Trophoblast cell (in vitro differentiated cells and primary cell): ENCODE measurements at regions not wholly inside any gene's neighbourhood (a gene's known extent, or its start where the extent isn't known, plus 50 kb on each side); places are given as distances from the start of the nearest gene placed in this dataset.
A peak's percentile ranks its signal among the peaks of the same experiment; 100 is the strongest.

Experiments
- DNase-seq, 2 donors: peaks; one replicate each; pipeline ENCODE4 v3.0.0-alpha.2; 2016
- H2AFZ ChIP-seq: 2 replicates; pipeline ENCODE4 v1.6.1; 2013; ENCODE audit warnings: low read length, moderate library complexity, mild to moderate bottlenecking; ENCODE audit not compliant: insufficient read depth, poor library complexity
- H2AK5ac ChIP-seq: 2 replicates; pipeline ENCODE4 v1.6.1; 2013; ENCODE audit warnings: mild to moderate bottlenecking, low read length
- H2BK120ac ChIP-seq: 2 replicates; pipeline ENCODE4 v1.6.1; 2013; ENCODE audit warnings: low read length, mild to moderate bottlenecking, moderate library complexity; ENCODE audit not compliant: insufficient read depth, poor library complexity
- H2BK12ac ChIP-seq: 2 replicates; pipeline ENCODE4 v1.6.1; 2013; ENCODE audit warnings: mild to moderate bottlenecking, low read length, moderate library complexity
- H2BK5ac ChIP-seq: 2 replicates; pipeline ENCODE4 v1.6.1; 2013; ENCODE audit warnings: low read length, low read depth, moderate library complexity, mild to moderate bottlenecking; ENCODE audit not compliant: poor library complexity
- H3K14ac ChIP-seq: 2 replicates; pipeline ENCODE4 v1.6.1; 2013; ENCODE audit warnings: mild to moderate bottlenecking, low read length
- H3K18ac ChIP-seq: 2 replicates; pipeline ENCODE4 v1.6.1; 2013; ENCODE audit warnings: mild to moderate bottlenecking, low read length
- H3K23ac ChIP-seq: 2 replicates; pipeline ENCODE4 v1.6.1; 2013; ENCODE audit warnings: low read length
- H3K27ac ChIP-seq: 2 replicates; pipeline ENCODE4 v1.5.1; 2013; ENCODE audit warnings: low read depth, mild to moderate bottlenecking, inconsistent platforms, low read length, moderate library complexity
- H3K27me3 ChIP-seq: 2 replicates; pipeline ENCODE4 v1.6.1; 2013; ENCODE audit warnings: inconsistent platforms, mild to moderate bottlenecking, low read length, moderate library complexity; ENCODE audit not compliant: insufficient read depth
- H3K36me3 ChIP-seq, 2 experiments: 1 replicate in 1 of 2; 2 replicates in 1 of 2; pipeline ENCODE4 v1.6.1; 2013; ENCODE audit warnings: low read length in 2 of 2, mild to moderate bottlenecking in 2 of 2, moderate library complexity in 1 of 2; ENCODE audit not compliant: insufficient read depth in 2 of 2, control insufficient read depth in 1 of 2
- H3K4ac ChIP-seq: 2 replicates; pipeline ENCODE4 v1.6.1; 2013; ENCODE audit warnings: low read depth, mild to moderate bottlenecking, low read length, moderate library complexity
- H3K4me1 ChIP-seq, 2 experiments: 1 replicate in 1 of 2; 2 replicates in 1 of 2; pipeline ENCODE4 v1.6.1; 2013; ENCODE audit warnings: low read length in 2 of 2, mild to moderate bottlenecking in 2 of 2, moderate library complexity in 1 of 2; ENCODE audit not compliant: insufficient read depth in 2 of 2, control insufficient read depth in 1 of 2
- H3K4me2 ChIP-seq: 2 replicates; pipeline ENCODE4 v1.6.1; 2013; ENCODE audit warnings: inconsistent platforms, mild to moderate bottlenecking, low read length, moderate library complexity
- H3K4me3 ChIP-seq: 2 replicates; pipeline ENCODE4 v1.5.1; 2013; ENCODE audit warnings: mild to moderate bottlenecking, low read depth, low read length, inconsistent platforms
- H3K79me1 ChIP-seq: one replicate; pipeline ENCODE4 v1.6.1; 2013; ENCODE audit warnings: low read length
- H3K79me2 ChIP-seq: 2 replicates; pipeline ENCODE4 v1.6.1; 2013; ENCODE audit warnings: low read length, mild to moderate bottlenecking; ENCODE audit not compliant: control insufficient read depth, insufficient read depth, poor library complexity
- H3K9ac ChIP-seq: 2 replicates; pipeline ENCODE4 v1.6.1; 2013; ENCODE audit warnings: mild to moderate bottlenecking, low read length
- H3K9me3 ChIP-seq: 2 replicates; pipeline ENCODE4 v1.6.1; 2013; ENCODE audit warnings: low read depth, mild to moderate bottlenecking, control low read depth, inconsistent platforms, low read length; ENCODE audit not compliant: insufficient read depth
- H4K12ac ChIP-seq: 2 replicates; pipeline ENCODE4 v1.6.1; 2013; ENCODE audit warnings: low read depth, mild to moderate bottlenecking, low read length, moderate library complexity
- H4K8ac ChIP-seq: 2 replicates; pipeline ENCODE4 v1.6.1; 2013; ENCODE audit warnings: low read depth, mild to moderate bottlenecking, low read length, moderate library complexity
- H4K91ac ChIP-seq: one replicate; pipeline ENCODE4 v1.6.1; 2013; ENCODE audit warnings: low read depth, mild to moderate bottlenecking, low read length, moderate library complexity
- WGBS: extraction: QIAGEN DNeasy Blood & Tissue Kit; methylation state at CpG from one replicate; pipeline ENCODE4 v1.1.7; 2013; ENCODE audit warnings: missing lambda C conversion rate; ENCODE audit not compliant: insufficient read length, insufficient coverage; ENCODE audit errors: extremely low coverage; 5-methylcytosine and 5-hydroxymethylcytosine counted together

- WGBS: no CpG with 5 or more reads among the region's 6 CpGs
- H3K14ac ChIP-seq: peak overlapping the region; percentile 78
- H3K36me3 ChIP-seq: no peaks in the 10 kb centered on the region
- no peak overlapping the region for H3K4me2 ChIP-seq
- H4K12ac ChIP-seq: no peak overlapping the region
- peaks cover 7 to 10% of the 10 kb centered on the region in 2 experiments for H3K4me1 ChIP-seq
- H3K9ac ChIP-seq: no peak overlapping the region
- DNase-seq: no peak
- no peak overlapping the region for H3K4ac ChIP-seq
- H2AK5ac ChIP-seq: peak overlapping the region; percentile 76
- no peaks in the 10 kb centered on the region for H3K9me3 ChIP-seq
- H3K79me1 ChIP-seq: peaks cover 6% of the 10 kb centered on the region
- H2BK120ac ChIP-seq: peak overlapping the region; percentile 54
- no peak overlapping the region for H3K18ac ChIP-seq
- H3K27me3 ChIP-seq: no peaks in the 10 kb centered on the region
- H2AFZ ChIP-seq: no peak overlapping the region
- H2BK5ac ChIP-seq: no peak overlapping the region
- no peak overlapping the region for H4K8ac ChIP-seq
- no peak overlapping the region for H3K27ac ChIP-seq
- H3K4me3 ChIP-seq: no peak overlapping the region
- H3K79me2 ChIP-seq: no peaks in the 10 kb centered on the region
- H2BK12ac ChIP-seq: no peak overlapping the region
- H4K91ac ChIP-seq: peak overlapping the region; percentile 15
- no peak overlapping the region for H3K23ac ChIP-seq
These were observed 261.0 kb downstream of the RHOU start for GRCh38 chr1:228996281-228996680.

- H3K79me1 ChIP-seq: peaks cover 9% of the 10 kb centered on the region
- H3K4ac ChIP-seq: no peak overlapping the region
- no peak overlapping the region for H3K18ac ChIP-seq
- no CpG with 5 or more reads among the region's 4 CpGs for WGBS
- H3K9me3 ChIP-seq: no peaks in the 10 kb centered on the region
- no peak overlapping the region for H3K4me2 ChIP-seq
- H2BK5ac ChIP-seq: no peak overlapping the region
- H3K4me3 ChIP-seq: no peak overlapping the region
- no peak overlapping the region for H4K8ac ChIP-seq
- H4K12ac ChIP-seq: no peak overlapping the region
- no peaks in the 10 kb centered on the region for H3K79me2 ChIP-seq
- H3K14ac ChIP-seq: no peak overlapping the region
- H3K4me1 ChIP-seq: peaks cover 9 to 12% of the 10 kb centered on the region in 2 experiments
- no peak overlapping the region for H2AK5ac ChIP-seq
- peak overlapping the region; percentile 78 for H2BK120ac ChIP-seq
- H3K27me3 ChIP-seq: no peaks in the 10 kb centered on the region
- DNase-seq: no peak
- H3K36me3 ChIP-seq: no peaks in the 10 kb centered on the region
- no peak overlapping the region for H3K23ac ChIP-seq
- H2BK12ac ChIP-seq: no peak overlapping the region
- no peak overlapping the region for H3K27ac ChIP-seq
- peak overlapping the region; percentile 50 for H4K91ac ChIP-seq
- H3K9ac ChIP-seq: no peak overlapping the region
- H2AFZ ChIP-seq: no peak overlapping the region
These were observed 262.5 kb downstream of the RHOU start for GRCh38 chr1:228997721-228998144.

DNA sequence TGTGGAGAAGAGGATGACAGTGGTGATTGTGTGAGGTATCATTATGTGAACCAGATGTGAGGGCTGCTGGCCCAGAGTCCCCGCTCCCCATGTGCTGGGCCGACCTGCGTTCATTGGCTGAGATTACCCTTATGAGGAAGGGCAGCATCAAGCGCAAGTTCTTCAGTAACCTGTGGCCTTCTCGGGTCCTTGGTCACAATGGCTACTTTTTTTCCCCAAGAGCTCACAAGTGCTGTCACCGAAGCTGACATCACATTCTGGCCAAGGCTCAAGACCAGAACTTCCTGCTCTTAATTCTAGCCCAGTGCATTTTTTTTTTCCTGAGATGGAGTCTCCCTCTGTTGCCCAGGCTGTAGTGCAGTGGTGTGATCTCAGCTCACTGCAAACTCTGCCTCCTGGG lies 262.9 kb downstream of the RHOU start:
- Histone ChIP-seq H3K4me3 (no peak overlapping the region), H3K18ac (no peak overlapping the region), H2AK5ac (peak overlapping the region; percentile 72), H2AFZ (no peak overlapping the region), H3K4me1 (peaks cover 9 to 15% of the 10 kb centered on the region in 2 experiments), H3K23ac (no peak overlapping the region), H3K4ac (no peak overlapping the region), H3K79me2 (no peaks in the 10 kb centered on the region), H3K27me3 (no peaks in the 10 kb centered on the region), H4K8ac (no peak overlapping the region), H3K14ac (no peak overlapping the region), H4K12ac (no peak overlapping the region), H3K9ac (no peak overlapping the region), H3K36me3 (no peaks in the 10 kb centered on the region), H3K79me1 (peaks cover 12% of the 10 kb centered on the region), H3K27ac (no peak overlapping the region), H3K4me2 (no peak overlapping the region), H4K91ac (peak overlapping the region; percentile 50), H3K9me3 (no peaks in the 10 kb centered on the region), H2BK12ac (peak overlapping the region; percentile 85), H2BK5ac (no peak overlapping the region), H2BK120ac (peak overlapping the region; percentile 78)
- peak in 1 of 2 donors; percentile 32 for DNase-seq
- WGBS: no CpG with 5 or more reads among the region's 6 CpGs

DNA sequence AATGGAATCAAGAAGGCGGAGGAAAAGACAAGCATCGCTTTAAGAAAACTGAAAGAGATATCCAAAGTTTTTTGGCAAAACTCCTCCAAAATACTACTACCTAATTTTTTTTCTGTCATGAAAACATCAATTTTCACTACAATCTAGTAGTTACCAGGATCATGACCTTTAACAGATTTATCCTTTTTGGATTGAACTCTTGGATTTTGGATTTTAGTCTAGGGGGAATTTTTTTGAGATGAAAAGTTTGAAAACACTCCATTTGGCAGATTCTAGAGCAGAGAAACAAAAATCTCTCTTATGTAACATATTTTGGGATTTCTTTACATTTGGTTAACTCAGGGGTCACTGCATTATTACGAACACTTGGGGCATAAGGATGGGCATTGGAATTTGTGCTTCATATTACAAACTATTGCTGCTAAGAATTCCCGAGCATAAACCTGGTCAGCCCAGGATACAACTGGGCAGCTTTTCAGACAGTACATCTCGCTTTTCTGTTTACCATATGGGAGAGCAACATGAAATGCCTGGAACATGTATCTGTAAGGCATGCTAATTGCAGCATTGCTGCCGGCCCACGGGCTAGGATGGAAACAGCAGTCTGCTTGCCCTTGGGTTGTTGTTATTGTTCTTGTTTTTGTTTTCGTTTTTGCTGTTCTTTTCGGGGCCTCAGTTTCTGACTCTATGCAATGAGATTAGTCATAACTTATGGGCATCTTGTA lies 264.3 kb downstream of the RHOU start:
- H4K12ac ChIP-seq: no peak overlapping the region
- no peak overlapping the region for H2AK5ac ChIP-seq
- H3K27ac ChIP-seq: peak overlapping the region; percentile 30
- no peak overlapping the region for H3K18ac ChIP-seq
- no peak overlapping the region for H3K4me2 ChIP-seq
- no peak overlapping the region for H2AFZ ChIP-seq
- H3K4me3 ChIP-seq: no peak overlapping the region
- H3K4me1 ChIP-seq: peaks cover 19 to 27% of the 10 kb centered on the region in 2 experiments
- H4K8ac ChIP-seq: no peak overlapping the region
- no peak overlapping the region for H3K23ac ChIP-seq
- peaks cover 25% of the 10 kb centered on the region for H3K79me1 ChIP-seq
- no CpG with 5 or more reads among the region's 9 CpGs for WGBS
- H3K36me3 ChIP-seq: no peaks in the 10 kb centered on the region
- H3K4ac ChIP-seq: no peak overlapping the region
- H3K9me3 ChIP-seq: no peaks in the 10 kb centered on the region
- no peaks in the 10 kb centered on the region for H3K79me2 ChIP-seq
- H3K14ac ChIP-seq: no peak overlapping the region
- H3K9ac ChIP-seq: no peak overlapping the region
- peak overlapping the region; percentile 35 for H2BK120ac ChIP-seq
- no peak overlapping the region for H4K91ac ChIP-seq
- DNase-seq: peak; percentile 20 to 54
- H2BK12ac ChIP-seq: no peak overlapping the region
- no peak overlapping the region for H2BK5ac ChIP-seq
- H3K27me3 ChIP-seq: no peaks in the 10 kb centered on the region
